ENCODE measurements at regions not wholly inside any gene's neighbourhood (a gene's known extent, or its start where the extent isn't known, plus 50 kb on each side); places are given as distances from the start of the nearest gene placed in this dataset.
A peak's percentile ranks its signal among the peaks of the same experiment; 100 is the strongest.
"Not testable (repeated sequence)": the region's sequence is repeated elsewhere in the genome, so short reads cannot be mapped to it uniquely, and the experiment has no call there.

- no peak for DNase-seq
These were observed 202.6 kb downstream of the RBM46 start for GRCh38 chr4:154983714-154984113.

DNA sequence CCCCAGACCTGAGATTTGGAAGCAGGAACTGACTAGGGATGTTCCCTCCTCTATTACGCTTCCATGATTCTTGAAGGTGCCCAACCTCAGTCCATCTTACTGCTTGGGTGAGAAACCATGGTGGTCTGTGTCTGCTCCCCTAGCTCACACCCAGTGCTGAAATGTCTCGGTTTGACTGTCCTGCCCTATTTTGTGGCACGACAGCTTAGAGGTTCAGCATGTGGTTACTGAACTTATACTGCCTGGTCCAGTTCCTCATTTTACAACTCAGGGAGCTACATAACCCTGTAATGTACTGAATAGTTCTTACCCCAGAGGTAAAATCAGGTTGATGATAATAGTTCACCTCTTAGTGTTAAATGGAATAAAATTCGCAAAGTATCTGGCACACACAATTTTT lies 203.1 kb downstream of the RBM46 start:
- no peak for DNase-seq

DNA sequence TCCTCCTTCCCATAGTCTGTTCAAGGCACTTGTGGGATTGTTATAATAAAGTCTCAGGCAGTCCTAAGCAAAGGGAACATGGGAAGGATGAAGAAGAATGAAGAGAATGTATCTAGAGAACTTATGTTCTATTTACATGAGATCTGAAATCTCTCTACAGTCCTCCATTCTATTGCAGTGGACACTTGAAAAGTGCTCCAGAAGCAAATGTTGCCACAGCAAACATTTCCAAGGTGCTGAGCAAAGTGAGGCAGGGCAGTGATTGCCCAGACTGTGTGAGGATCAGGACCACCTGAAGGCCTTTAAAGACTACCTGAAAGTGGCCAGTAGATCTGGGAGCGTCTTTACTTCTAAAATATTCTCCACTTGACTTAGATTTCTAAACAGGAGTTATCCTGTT lies 203.5 kb downstream of the RBM46 start:
- no peak for DNase-seq

- no peak for DNase-seq
These were observed 204.6 kb downstream of the RBM46 start for GRCh38 chr4:154985673-154986072.

- DNase-seq: no peak
These were observed 207.4 kb downstream of the RBM46 start for GRCh38 chr4:154988511-154988910.

- DNase-seq: peak; percentile 19
These were observed 208.4 kb downstream of the RBM46 start for GRCh38 chr4:154989511-154989910.

DNA sequence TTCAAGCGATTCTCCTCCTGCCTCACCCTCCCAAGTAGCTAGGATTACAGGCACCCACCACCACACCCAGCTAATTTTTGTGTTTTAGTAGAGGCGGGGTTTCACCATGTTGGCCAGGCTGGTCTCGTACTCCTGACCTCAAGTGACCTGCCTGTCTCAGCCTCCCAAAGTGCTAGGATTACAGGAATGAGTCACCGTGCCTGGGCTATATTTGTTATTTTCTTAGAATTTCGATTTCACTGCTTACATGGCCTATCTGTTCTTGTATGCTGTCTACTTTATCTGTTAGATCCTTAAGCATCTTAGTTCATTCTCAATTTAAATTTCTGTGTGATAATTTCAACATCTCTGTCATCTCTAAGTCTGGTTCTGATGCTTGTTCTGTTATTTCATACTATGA lies 210.6 kb upstream of the NPY2R start:
- DNase-seq: not testable (repeated sequence)

GRCh38 chr4:154998284-154998683 lies 210.2 kb upstream of the NPY2R start:
- no peak for DNase-seq

GRCh38 chr4:154998773-154999172 lies 209.7 kb upstream of the NPY2R start:
- no peak for DNase-seq

GRCh38 chr4:154999950-155000578 lies 208.4 kb upstream of the NPY2R start:
- no peak for DNase-seq

- no peak for DNase-seq
These were observed 207.2 kb upstream of the NPY2R start for GRCh38 chr4:155001251-155001650.

GRCh38 chr4:155005395-155006090 lies 202.9 kb upstream of the NPY2R start:
- DNase-seq: no peak

GRCh38 chr4:155007660-155008176 lies 200.7 kb upstream of the NPY2R start:
- no peak for DNase-seq

GRCh38 chr4:155008389-155008788 lies 200.0 kb upstream of the NPY2R start:
- DNase-seq: peak; percentile 76

DNA sequence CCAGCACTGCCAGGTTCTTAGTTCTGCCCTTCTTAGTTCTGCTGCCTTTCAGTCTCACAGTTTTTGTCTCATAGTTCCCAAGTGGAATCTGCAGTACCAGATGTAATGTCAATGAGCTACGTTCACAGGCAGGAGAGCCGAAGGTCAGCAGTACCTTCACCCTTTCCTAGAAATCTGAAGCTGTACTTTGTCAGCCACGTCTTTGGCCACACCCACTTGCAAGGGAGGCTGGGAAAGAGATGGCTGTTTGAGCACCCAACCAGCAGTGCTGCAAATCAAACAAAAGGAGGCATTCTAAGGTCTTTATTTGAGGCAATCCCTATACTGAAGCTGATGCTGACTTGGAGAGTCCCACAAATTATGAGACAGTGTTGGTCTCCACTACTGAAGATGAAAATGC lies 199.1 kb upstream of the NPY2R start:
- no peak for DNase-seq

DNA sequence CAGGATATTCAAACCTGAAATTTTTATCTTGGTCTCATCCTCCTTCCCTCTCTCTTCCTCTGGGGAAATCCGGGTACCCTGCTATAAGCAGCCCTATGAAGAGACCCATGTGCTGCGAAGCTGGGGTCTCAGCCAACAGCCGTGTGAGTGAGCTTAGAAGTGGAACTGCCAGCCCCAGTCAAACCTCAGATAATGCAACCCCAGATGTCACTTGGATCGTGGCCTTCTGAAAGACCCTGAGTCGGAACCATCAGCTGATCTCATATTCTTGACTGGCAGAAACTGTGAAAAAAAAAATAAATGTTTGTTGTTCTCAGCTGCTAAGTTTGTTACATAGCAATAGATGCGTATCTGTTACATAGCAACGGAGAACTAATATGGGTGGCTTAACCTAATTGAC lies 198.1 kb upstream of the NPY2R start:
- DNase-seq: no peak

DNA sequence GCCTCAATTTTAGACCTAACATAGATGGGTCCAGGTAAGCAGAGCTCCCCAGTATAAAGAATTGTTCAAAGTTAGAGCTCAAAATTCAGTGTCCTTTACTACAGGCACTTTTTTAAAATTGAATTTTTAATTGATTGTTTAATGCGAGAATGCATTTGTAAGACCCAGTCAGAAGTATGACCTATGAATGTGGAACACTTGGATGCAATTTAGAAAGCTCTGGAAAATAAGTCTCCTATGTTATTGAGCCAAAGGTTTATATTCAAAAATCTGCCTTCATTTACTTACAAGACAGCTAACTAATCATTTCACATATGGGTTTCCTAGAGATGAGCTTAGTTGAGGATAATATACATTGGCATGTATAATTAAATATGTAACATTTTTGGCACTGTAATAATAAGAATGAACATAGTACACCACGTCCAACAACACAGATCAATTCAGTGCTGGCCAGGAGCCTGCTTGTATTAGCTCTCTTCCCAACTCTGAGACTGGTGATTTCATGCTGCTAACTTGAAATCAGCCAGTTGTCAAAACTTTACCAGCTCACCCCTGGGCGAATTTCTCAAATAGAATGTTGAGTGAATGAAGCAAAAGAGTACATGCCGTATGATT lies 197.2 kb upstream of the NPY2R start:
- DNase-seq: no peak

GRCh38 chr4:155012469-155012868 lies 196.0 kb upstream of the NPY2R start:
- no peak for DNase-seq

DNA sequence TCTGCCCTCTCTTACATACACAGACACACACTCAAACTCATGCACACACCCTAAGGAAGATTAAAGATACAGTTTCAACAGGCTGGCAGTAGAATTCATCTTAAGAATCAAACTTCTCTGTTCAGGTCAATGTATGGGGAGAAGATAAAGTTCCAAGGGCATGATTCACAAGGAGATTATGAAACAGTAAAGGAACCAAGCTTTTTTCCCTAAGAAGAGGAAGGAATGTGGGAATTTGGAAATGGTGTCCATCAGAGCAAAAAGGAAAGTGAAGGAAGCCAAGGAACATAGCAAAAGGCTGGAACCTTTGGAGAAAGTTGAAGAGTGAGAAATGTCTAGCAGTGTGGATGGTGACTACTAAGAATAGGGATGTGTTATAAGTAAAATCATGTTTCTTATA lies 191.0 kb upstream of the NPY2R start:
- no peak for DNase-seq

- DNase-seq: peak; percentile 66
These were observed 182.5 kb upstream of the NPY2R start for GRCh38 chr4:155025762-155026457.

- no peak for DNase-seq
These were observed 181.7 kb upstream of the NPY2R start for GRCh38 chr4:155026715-155027114.

DNA sequence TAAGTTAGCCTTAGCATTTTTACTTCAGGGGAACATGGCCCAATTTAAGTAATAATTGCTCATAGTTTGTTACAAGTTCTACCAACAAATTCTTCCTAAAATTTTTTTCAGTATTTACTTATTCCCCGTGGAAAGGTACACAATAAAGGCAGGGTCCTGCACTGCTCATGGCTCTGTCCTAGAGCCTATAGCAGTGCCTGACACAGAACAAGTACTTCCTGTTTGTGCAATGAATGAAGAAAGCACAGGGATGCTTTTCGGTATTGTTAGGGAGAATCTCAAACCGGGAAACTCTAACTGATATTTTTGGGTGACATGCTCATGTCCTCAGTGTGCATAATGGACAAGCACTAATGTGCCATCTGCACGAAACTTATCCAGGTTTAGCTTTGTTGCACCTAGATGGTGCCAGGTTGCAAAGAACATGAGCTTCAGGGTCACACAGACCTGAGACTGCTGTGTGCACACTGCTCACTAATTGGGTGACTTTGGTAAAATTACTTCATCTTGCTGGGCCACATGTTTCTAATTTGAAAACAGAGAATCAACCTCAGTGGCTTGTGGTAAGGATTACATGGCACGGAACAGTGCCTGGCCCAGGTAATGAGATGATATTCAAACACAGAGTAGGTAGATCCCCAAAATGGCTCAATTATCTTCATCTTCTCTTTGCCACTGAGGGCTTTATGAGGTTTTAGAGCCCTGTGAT lies 175.8 kb upstream of the NPY2R start:
- no peak for DNase-seq

GRCh38 chr4:155033604-155034003 lies 174.8 kb upstream of the NPY2R start:
- DNase-seq: no peak
